ENCODE measurements at regions not wholly inside any gene's neighbourhood (a gene's known extent, or its start where the extent isn't known, plus 50 kb on each side); places are given as distances from the start of the nearest gene placed in this dataset.

DNA sequence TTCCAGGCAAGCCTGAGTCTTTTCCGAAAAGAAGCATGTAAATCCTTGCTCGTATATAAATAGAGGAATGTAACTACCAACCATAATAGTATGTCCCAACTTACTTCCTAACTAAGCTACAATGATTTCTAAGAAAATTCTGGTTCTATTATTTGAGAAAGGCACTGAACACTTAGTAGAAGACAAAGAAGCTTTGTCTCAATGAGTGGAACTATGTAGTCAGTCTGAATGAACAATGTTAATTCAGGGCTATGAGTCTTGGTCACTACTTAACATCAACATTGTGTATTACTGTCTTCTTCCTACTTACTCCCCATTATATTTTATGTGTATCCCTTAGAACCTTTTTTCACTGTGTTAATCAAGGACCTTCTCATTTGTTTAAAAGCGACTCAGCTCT, 206.0 kb downstream of the CYB561 start:
- Histone ChIP-seq H2AFZ (ENCODE audit: low read depth, low read length) (no peak overlapping the region), H3K9ac (ENCODE audit: insufficient read depth in 1 of 2, low read depth in 2 of 2, low read length in 2 of 2) (no peak overlapping the region), H3K9me1 (ENCODE audit: control insufficient read depth, insufficient read depth, low read length) (no peaks in the 10 kb centered on the region), H3K4me2 (ENCODE audit: insufficient read depth, low read length) (no peak overlapping the region), H3K27me3 (ENCODE audit: control insufficient read depth in 2 of 2, insufficient read depth in 2 of 2, low read length in 2 of 2) (no peaks in the 10 kb centered on the region), H3K36me3 (ENCODE audit: control insufficient read depth, insufficient read depth, low read length) (no peaks in the 10 kb centered on the region), H3K4me3 (no peak overlapping the region), H3K79me2 (ENCODE audit: control insufficient read depth, insufficient read depth, low read length) (no peaks in the 10 kb centered on the region), H4K20me1 (replicated peaks; ENCODE audit: control insufficient read depth, insufficient read depth, low read length) (no peaks in the 10 kb centered on the region), H3K4me1 (replicated peaks in 1 of 2; ENCODE audit: control insufficient read depth in 2 of 2, insufficient read depth in 2 of 2, low read length in 2 of 2) (no peaks in the 10 kb centered on the region), H3K27ac (ENCODE audit: extremely low read depth, low read depth, low read length) (no peak overlapping the region), H3K9me3 (replicated peaks; ENCODE audit: control insufficient read depth, insufficient read depth, low read depth, low read length) (no peaks in the 10 kb centered on the region)
- DNase-seq (ENCODE audit: extremely low read depth in 1 of 4, low spot score in 3 of 4) (no peak), ATAC-seq (no peak), FAIRE-seq (no peak)
- in situ Hi-C loops (cut with MboI) = no loop called here
- ChIA-PET POLR2A (interaction anchor here (0.6 kb wide), 1 partner anchor 20 kb away, joined by 3 read pairs; no protein-coding TSS in a partner anchor), CTCF (ENCODE audit: low intra/inter-chr PET ratio) (no interaction called here)
- no TSS peak for BruUV-seq (replicated peaks)
- TF ChIP-seq MTA2 (IDR thresholded peaks at IDR 0.05; ENCODE audit: low read depth) (no peak), GATA2 (CRISPR knock-in tag; IDR thresholded peaks at IDR 0.05) (no peak), C11orf30 (IDR thresholded peaks at IDR 0.05; ENCODE audit: low read depth) (no peak), MAFF (IDR thresholded peaks at IDR 0.05; ENCODE audit: low read length) (no peak), CEBPB (tag; IDR thresholded peaks at IDR 0.05) (no peak), TBL1XR1 (IDR thresholded peaks at IDR 0.05; ENCODE audit: low read length in 2 of 2) (no peak), PHB2 (IDR thresholded peaks at IDR 0.05; ENCODE audit: low read depth) (no peak), RBM39 (optimal IDR thresholded peaks at IDR 0.05; ENCODE audit: low read depth, low read length) (no peak)
- TF ChIP-seq, protein P1, sequence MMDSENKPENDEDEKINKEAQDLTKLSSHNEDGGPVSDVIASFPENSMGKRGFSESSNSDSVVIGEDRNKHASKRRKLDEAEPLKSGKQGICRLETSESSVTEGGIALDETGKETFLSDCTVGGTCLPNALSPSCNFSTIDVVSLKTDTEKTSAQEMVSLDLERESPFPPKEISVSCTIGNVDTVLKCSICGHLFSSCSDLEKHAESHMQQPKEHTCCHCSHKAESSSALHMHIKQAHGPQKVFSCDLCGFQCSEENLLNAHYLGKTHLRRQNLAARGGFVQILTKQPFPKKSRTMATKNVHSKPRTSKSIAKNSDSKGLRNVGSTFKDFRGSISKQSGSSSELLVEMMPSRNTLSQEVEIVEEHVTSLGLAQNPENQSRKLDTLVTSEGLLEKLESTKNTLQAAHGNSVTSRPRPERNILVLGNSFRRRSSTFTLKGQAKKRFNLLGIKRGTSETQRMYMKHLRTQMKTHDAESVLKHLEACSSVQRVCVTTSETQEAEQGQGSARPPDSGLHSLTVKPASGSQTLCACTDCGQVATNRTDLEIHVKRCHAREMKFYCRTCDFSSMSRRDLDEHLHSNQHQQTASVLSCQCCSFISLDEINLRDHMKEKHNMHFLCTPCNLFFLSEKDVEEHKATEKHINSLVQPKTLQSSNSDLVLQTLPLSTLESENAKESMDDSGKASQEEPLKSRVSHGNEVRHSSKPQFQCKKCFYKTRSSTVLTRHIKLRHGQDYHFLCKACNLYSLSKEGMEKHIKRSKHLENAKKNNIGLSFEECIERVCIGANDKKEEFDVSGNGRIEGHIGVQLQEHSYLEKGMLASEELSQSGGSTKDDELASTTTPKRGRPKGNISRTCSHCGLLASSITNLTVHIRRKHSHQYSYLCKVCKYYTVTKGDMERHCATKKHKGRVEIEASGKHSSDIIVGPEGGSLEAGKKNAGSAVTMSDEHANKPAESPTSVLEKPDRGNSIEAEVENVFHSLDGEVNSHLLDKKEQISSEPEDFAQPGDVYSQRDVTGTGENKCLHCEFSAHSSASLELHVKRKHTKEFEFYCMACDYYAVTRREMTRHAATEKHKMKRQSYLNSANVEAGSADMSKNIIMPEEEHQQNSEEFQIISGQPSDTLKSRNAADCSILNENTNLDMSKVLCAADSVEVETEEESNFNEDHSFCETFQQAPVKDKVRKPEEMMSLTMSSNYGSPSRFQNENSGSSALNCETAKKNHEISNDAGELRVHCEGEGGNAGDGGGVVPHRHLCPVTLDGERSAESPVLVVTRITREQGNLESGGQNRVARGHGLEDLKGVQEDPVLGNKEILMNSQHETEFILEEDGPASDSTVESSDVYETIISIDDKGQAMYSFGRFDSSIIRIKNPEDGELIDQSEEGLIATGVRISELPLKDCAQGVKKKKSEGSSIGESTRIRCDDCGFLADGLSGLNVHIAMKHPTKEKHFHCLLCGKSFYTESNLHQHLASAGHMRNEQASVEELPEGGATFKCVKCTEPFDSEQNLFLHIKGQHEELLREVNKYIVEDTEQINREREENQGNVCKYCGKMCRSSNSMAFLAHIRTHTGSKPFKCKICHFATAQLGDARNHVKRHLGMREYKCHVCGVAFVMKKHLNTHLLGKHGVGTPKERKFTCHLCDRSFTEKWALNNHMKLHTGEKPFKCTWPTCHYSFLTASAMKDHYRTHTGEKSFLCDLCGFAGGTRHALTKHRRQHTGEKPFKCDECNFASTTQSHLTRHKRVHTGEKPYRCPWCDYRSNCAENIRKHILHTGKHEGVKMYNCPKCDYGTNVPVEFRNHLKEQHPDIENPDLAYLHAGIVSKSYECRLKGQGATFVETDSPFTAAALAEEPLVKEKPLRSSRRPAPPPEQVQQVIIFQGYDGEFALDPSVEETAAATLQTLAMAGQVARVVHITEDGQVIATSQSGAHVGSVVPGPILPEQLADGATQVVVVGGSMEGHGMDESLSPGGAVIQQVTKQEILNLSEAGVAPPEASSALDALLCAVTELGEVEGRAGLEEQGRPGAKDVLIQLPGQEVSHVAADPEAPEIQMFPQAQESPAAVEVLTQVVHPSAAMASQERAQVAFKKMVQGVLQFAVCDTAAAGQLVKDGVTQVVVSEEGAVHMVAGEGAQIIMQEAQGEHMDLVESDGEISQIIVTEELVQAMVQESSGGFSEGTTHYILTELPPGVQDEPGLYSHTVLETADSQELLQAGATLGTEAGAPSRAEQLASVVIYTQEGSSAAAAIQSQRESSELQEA (IDR thresholded peaks at IDR 0.05; ENCODE audit: low read depth) = no peak
- TF ChIP-seq, protein P2, sequence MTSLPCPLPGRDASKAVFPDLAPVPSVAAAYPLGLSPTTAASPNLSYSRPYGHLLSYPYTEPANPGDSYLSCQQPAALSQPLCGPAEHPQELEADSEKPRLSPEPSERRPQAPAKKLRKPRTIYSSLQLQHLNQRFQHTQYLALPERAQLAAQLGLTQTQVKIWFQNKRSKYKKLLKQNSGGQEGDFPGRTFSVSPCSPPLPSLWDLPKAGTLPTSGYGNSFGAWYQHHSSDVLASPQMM (CRISPR knock-in tag; IDR thresholded peaks at IDR 0.05) = no peak
- TF ChIP-seq, protein P3, sequence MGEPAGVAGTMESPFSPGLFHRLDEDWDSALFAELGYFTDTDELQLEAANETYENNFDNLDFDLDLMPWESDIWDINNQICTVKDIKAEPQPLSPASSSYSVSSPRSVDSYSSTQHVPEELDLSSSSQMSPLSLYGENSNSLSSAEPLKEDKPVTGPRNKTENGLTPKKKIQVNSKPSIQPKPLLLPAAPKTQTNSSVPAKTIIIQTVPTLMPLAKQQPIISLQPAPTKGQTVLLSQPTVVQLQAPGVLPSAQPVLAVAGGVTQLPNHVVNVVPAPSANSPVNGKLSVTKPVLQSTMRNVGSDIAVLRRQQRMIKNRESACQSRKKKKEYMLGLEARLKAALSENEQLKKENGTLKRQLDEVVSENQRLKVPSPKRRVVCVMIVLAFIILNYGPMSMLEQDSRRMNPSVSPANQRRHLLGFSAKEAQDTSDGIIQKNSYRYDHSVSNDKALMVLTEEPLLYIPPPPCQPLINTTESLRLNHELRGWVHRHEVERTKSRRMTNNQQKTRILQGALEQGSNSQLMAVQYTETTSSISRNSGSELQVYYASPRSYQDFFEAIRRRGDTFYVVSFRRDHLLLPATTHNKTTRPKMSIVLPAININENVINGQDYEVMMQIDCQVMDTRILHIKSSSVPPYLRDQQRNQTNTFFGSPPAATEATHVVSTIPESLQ (CRISPR knock-in tag; IDR thresholded peaks at IDR 0.05) = no peak
- 34% methylated on average over 3 of the region's 3 CpGs for WGBS (ENCODE audit: insufficient coverage, low coverage, missing lambda C conversion rate)
- intact Hi-C loops (cut with micrococcal nuclease) = no loop called here
